ENCODE measurements at regions not wholly inside any gene's neighbourhood (a gene's known extent, or its start where the extent isn't known, plus 50 kb on each side); places are given as distances from the start of the nearest gene placed in this dataset.

DNA sequence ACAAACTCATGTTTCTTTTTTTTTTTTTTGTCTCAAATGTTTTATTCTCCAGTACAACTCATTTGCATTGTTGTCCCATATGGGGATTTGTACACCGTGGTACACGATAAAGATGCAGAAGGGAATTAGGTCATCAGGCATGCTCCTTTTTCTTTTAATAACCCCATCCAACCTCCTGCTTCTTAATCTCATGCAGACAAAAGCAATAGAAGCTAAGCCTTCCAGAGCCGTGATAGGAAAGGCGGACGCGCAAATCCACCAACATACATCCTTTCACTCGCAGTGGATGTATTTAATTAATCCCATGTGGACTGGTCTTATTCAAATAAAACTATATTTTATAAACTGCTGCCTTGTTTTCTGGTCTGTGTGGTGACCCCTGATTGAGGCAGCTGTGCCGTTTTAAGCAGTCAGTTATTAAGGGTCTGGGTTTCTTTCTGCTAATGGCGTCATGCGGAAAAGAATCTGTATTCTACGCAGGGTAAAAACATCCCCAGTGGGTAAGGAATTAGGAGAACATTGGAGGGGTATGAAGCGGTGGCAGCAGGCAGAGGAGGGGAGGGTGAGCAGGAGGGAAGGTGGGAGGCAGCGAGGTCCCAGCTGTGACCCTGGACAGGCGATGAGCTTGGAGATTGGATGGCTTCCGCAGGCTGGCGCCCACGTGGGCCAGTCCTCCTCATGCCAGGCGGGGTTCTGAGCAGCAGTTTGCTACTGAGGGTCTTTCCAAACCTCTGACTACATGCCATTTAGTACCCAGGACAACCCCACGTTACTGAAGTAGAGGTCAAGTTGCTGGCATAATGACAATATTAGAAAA is 172.8 kb downstream of the LINC00237 start:
- no peak for DNase-seq

DNA sequence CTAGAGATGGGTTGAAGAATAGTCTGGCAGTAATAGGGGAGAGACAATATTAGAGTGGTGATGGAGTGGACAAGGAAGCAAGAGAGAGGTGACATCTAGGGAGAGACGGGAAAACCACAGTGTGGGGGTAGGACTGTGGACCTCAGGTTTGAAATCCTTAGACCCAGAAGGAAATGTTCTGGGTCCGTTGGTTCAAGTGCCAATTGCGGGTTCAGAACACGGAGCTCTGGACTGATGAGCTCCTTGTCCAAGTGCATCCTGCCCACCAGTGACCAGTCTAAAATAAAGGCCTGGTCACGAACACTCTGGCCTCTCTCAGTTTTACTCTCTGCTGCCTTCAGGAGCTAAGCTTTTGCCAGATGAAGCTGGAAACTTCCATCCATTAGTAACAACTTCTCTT is 174.0 kb downstream of the LINC00237 start:
- no peak for DNase-seq

DNA sequence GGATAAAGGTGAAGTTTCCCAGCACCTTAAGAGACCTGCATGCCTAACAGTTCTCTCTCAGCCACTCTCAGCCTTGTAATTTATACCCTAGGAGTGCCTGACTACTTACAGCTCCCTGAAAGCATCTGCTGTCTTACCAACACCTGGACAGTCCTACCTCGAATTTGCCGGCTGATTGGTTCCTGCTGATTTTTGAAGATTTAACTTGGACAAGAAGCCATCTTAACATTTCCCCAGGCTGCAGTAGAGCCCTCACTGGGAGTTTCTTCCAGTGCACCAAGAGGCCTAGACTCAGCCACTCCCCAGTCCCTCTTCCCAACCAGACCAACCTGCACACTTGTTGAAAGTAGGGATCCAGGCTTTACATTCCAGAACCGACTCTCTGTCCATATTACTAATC is 174.5 kb downstream of the LINC00237 start:
- DNase-seq: no peak

DNA sequence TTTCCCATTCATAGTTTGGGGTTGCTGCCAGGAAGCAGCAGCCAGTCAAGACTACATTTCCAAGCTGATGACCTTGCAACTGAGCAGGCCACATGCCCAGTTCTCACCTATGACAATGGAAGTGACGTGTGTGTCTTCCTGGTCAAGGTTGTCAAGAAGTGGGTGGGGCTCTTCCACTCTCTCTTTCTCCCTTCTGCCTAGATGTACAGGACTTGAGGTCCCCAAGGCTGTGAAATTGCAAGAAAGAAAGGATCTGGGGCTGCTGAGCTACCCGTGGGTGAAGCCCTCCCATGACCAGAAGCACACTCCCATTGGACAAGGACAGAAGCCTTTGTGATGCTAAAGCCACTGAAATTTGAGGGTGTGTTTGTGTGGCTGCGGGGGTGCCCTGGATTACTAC is 175.1 kb downstream of the LINC00237 start:
- no peak for DNase-seq

DNA sequence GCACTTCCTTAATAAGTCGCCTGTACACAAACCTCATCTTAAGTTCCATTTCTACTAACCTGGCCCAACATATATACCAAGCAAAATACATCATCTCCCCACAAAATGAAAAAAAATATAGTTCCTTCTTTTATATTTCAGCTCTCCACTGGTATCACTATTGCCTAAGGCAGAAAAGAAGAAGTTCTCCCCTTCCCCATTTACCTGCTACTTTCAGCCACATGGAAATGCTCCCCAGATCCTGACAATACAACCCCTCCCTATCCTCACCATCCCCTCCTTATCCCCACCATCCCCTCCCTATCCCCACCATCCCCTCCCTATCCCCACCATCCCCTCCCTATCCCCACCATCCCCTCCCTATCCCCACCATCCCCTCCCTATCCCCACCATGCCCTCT is 175.7 kb downstream of the LINC00237 start:
- DNase-seq: no peak

DNA sequence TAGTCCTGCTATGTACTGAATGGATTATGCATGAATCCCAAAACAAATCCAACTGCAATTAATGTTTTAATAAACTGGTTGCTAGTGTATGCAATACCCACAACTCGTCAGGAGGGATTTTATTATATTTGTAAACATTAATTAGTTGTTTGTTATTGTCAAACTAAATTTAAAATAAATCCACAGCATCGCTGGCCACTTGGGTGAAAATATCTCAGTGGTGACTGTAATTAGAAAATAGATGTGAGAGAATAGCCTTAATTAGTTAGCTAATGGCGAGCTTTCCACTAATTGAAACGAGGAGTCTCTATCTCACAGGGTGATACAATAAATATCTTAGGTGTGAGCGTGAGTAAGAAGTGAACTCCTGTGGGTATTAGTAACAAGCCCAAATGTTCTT is 176.8 kb downstream of the LINC00237 start:
- no peak for DNase-seq

DNA sequence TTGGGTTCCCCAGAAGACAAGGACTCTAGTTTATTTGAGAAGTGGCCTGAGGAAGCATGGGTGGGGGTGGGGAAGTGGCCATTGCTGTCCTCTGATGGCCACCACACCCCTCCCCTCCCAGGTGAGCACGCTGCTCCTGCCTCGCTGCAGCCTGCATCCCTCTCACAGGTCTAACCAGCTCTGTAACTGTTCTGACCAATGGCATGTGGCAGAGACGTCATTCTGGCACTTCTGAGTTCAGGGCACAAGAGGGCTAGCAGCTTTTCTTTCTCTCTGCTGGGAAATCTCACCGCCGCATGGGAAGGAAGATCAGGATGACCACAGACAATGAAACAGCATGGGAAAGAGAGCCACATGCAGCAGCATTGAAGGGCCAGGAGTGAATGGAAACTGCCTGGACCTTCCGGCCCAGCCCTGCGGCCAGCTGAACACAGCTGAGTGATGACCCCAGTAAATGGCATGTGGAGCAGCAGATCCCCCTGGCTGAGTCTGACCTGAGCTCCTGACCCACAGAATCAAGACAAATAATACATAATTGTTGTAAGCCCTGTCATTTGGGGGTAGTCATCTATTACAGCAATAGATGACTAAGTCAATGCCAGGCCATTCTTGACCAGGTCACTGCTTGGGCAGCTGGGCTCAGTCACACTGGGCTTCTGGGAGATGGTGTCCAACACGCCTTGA is 179.8 kb downstream of the LINC00237 start:
- DNase-seq: no peak

DNA sequence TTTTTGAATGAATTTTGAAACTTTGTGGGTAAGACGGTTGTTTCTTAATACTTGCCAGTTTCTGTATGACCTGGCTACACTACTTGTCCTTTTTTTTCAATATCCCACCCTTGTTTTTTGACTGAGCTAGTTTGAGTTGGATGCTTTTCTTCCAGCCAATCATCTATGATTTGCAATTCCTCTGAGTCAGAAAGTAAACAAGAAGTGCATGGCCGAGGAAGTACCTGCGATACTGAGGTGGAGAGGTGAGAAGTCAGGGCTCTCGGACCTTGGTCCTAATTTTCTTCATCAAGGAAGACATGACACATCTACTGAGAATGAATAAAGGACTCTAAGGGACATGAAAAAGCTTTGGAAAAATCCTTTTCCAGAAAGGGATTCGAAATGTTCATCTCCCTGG is 185.7 kb downstream of the LINC00237 start:
- DNase-seq: no peak

DNA sequence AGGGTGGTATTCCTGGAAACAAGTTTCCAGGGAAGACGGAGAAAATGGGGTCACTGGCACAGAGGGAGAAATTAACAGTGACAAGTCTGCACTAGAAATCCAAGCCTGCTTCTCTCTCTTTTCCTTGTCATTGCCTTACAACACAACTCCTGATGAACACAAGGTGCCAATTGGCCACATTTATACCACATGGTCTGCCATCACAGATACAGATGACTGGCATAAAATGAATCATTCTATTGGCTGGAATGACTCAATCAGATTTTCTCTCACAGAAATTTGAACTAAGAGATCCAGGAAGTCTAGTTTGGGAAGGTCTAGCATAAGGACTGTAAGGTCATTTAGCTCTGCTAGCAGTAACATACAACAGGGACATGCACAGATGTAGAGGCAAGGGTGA is 190.3 kb downstream of the LINC00237 start:
- DNase-seq: no peak

DNA sequence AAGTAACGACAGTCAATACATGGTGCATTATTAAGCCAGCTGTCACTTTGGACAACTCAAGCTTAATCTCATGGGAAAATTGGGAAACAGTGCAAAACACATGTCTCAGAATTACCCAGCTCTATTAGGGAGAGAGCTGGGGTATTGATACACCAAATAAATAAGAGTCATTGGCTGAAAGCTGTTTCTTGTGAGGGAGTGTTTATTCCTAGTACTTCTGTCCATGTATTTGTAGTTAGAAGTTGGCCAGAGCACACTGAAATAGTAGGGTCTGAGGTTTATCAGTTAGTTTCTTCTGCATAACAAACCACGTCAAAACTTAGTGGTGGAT is 192.0 kb upstream of the RALGAPA2 start:
- no peak for DNase-seq

DNA sequence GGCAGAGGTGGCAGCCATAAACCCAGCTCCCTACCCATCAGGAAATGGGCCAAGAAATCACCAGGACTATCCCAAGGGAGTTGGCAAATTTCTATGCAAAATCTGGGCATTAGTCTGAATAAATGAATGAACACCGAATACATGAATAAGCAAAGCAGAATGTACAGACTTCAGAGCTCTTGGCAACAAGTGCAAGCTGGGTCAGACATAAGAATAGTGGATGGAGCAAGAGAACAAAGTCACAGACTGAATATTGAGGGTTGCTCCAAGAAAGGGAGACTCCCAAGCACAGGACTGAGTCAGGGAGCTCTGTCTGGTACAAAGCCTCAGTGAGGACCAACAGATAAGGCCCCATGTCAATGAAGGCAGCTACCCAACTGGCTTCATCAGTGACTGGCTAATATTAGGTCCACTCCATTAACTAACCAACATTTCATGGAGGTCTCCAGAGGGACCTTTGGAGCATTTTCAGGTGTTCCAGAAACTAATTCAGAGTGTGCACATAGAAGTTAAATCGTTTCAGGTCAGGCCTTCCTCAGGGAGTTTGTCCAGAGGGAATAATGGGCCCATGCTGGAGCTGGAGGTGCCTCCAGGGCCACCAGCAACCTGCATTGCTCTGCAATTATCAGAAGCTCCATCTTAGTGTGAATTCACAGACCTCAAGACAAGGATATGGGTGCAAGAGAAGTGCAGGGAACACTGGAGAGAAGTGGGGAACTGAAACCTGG is 191.5 kb upstream of the RALGAPA2 start:
- peak; percentile 82 for DNase-seq

DNA sequence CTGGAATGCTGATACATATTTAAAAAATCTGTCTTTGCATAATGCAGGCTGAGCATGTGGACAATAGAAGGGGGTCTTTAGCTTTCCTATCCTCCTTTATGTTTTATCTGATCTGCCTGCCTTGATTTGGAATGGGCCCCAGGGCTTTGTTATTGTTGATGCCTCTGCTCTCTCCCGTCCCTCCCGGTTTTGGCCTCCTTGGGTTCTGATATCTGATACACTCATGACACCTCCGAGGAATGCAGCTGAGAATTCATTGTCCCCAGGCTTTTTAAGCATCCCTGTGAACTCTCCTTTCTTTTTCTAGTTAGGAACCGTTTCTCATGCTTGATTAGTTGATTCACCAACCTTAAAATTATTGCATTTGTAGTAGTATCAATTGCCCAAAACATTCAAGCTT is 185.5 kb upstream of the RALGAPA2 start:
- DNase-seq: no peak

DNA sequence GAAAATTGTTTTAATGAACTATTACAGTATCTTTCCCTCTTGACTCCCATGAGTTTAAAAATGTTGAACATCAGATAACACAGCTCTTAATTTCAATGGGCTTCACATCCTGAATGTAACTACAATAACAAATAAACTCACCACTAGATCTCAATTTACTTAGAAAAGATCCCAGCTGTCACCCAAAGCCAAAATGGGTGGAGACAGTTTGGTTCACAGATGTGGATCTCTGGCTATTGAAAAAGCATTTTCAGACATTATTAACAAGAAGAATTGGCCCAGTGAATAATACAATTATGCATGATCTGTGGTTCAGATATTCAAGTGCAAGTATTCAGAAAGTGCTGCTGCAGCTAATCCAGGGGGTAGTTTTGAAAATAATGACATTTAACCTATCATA is 184.7 kb upstream of the RALGAPA2 start:
- DNase-seq: no peak

DNA sequence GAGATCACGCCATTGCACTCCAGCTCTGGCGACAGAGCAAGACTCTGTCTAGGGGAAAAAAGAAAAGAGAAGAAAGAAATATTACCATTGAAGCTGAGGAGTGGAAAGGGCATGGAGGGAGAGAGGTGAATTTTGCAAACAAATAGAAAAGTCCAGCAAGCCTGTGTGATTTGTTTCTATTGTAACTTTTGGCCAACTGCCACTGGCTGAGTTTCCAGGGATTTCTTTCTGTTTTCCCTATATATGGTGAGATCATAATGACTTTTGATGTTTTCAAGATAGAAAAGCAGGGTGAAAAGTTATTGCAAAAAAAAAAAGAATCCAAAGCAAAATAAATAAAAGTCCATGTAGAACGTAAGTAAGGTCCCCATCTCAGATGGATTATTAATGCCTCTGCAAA is 184.2 kb upstream of the RALGAPA2 start:
- no peak for DNase-seq

DNA sequence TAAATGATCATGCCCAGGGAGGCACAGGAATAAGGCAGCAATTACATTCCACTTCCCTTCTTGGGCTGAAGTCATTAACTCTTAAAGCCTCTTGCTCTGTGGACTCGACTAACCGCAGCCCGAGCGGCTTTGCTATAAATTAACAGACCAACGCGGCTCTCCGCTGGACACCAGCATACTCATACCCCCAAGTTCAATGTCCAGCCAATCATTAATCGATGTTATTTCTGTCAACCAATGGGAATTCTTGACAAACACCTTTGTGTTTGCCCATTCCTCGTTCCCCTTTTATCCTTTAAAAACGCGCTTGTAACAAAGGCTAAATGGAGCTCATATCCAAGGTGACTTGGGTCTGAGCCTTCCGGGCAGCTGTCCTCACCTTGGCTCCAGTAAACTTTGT is 183.1 kb upstream of the RALGAPA2 start:
- no peak for DNase-seq

DNA sequence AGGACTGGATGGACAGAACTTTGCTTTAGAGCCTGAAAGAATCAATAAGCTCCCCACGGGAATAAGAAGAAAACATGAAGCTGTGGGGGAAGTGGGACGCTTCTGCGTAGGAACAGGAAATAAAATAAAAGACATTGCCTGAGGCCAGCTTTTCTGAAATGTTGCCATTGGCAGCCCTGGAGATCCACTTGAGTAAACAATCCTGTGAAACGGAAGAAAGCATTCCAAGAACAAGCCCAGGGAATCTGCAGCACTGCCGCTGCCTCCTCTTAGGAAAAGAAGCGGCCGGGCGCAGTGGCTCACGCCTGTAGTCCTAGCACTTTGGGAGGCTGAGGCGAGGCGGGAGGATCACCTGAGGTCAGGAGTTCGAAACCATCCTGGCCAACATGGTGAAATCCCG is 182.3 kb upstream of the RALGAPA2 start:
- no peak for DNase-seq

DNA sequence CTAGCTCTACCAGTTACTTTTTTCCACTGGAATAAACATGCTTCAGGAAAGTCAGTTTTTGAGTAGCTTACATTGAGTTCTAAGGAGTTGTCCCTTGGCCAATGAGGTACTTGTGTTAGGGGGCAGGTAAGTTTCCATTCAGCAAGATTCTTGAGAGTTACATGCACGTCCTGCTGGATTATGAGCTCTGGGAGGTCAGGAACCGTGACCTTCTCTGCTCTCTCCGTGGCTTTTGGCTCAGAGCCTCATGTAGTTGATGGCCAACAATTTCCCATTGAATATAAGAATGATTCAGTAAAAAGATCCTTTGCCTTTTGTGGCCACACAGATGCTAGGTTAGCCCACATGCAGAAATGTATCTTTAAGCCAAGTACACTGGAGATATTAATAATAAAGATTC is 181.8 kb upstream of the RALGAPA2 start:
- DNase-seq: no peak

DNA sequence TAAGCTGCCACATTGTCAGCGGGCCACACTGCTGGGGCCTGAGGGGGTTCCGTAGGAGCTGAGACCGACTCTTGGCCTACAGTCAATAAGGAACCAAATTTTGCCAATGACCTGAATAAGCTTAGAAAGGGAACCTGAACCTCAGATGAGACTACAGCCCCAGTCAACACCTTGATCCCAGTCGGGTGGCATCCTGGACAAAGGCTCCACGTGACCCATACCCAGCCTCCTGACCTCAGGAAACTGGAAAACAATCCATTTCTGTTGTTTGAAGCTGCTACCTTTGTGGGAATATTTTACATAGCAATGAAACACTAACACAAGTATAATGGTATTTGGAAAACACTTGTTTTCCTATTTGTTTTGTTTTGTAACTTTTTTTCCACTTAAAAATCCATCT is 179.9 kb upstream of the RALGAPA2 start:
- DNase-seq: no peak

DNA sequence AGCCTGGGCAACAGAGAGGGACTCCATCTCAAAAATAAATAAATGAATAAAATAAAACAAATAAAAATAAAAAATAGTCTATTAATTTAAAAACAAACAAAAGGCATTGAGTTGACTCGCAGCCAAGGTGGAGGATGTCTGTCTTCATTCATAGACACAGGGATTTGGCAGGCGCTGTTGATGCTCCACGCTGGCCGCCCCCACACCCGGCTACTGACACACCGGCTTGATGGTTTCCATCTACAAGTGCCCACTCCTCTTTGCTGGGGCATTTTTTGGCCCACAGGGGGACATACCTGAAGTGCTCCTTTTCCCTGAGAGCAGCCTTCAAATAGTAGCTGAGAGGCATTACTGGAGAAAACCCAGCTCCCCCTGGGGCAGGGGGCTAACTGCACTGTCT is 178.3 kb upstream of the RALGAPA2 start:
- no peak for DNase-seq

DNA sequence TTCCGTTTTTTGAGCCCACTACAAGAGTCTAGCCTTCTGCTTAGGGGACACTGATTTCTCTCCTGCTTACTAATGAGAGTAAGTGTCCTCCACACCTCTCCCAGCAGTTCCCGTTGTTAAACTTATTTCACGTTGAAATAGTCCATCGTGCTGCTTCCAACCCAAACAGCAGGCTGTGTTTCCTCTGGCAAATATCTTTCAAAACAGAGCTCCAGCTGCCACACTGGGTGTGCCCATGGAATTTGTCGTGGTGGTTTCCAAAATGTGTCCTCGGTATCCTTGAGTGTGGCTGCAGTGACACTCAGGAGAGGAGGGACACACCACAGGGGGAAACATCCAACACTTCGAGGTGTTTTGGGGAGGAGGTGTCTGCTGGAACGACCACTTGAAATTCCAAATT is 176.5 kb upstream of the RALGAPA2 start:
- no peak for DNase-seq

DNA sequence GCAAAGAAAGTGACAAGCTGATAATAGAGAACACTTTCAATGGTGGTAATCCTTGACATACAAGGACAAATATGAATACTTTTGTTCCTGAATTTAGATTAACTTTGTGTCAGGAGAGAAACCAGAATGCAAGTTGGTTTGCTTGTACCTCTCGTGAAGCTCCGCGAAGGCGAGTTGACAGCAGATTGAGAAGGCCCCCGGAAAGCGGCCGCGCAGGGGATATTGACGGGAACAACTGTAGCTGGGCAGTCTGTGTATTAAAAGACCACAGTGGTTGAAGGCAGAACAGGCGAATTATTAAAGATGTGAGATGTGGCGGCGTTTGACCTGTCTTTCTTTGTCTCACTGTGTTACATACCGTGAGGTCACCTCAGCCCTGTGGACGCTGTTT is 175.8 kb upstream of the RALGAPA2 start:
- DNase-seq: no peak

DNA sequence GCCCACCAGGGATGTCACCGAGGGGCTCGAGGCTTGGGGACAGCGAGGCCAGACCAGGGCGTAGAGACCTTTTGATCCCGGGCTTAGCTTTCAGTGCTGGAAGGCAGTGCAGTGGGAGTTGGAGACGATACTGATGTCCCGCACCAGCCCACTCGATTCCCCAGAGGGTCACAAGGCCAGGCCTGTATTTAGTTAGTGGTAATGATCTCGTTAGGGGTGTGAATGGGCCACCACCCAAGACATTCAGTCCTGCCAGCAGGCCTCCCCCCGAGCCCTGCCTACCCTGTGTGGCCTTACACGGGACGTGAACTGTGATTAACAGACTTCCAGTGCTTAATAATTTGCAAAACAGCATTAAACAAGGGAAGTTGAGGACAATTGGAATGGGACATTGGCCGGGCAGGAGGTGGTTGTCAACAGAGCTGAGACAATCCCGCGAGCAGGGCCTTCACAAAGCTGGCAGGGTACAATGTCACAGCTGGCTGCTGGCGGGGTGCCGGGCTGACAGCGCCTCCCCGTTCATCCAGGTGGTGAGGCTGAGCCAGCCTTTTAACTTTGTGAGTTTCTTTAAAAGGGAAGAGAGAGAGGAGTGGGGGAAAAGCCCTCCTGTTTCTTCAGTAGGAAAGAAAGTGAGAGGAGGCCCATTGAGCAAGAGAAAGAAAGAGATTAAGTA is 175.3 kb upstream of the RALGAPA2 start:
- no peak for DNase-seq

DNA sequence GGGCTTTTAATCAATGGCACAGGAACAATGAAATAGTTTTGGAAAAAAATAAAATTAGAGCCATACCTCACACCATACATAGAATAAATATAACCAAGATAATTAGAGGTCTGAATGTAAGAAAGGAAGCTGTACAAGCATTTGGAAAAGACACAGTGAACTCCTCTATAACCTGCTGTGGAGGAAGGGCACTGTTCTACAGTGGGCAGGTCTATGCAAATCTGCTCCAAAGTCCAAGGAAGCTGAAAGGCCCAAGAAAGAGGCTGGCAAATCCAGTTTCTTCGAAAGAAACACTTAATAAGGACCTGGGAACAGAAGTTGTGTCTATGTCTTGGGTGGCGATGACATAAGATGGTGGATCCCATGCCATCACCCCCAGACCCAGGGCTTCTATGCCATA is 169.4 kb upstream of the RALGAPA2 start:
- no peak for DNase-seq

DNA sequence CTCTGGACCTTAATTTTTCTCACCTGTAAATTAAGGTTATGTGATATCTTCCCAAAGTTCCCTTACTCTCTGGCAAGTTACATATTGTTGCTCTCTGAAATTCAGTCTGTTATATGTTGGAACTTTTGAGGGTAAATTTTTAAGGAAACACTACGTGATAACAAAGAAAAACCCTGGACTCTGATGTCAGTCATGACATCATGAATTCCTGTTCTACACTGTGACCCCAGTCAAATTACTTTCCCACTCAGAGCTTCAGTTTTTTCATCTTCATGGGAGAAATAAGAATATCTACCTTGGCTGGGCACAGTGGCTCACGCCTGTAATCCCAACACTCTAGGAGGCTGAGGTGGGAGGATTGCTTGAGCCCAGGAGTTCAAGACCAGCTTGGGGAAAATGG is 164.6 kb upstream of the RALGAPA2 start:
- no peak for DNase-seq

All from NCI-H526 treated with DMSO at 0.1 percent for 48 hours (cell line).